Mucosa of descending colon (tissue), 3 donors: ENCODE measurements at regions not wholly inside any gene's neighbourhood (a gene's known extent, or its start where the extent isn't known, plus 50 kb on each side); places are given as distances from the start of the nearest gene placed in this dataset.
A peak's percentile ranks its signal among the peaks of the same experiment; 100 is the strongest.
"Not testable (repeated sequence)": the region's sequence is repeated elsewhere in the genome, so short reads cannot be mapped to it uniquely, and the experiment has no call there.

ENCODE experiments used
- ATAC-seq: fragments of 200-7000 bp; cut with Tn5 transposase; one replicate; pipeline ENCODE4 v1.9.1; 2020; ENCODE audit warnings: mild to moderate bottlenecking, moderate library complexity
- DNase-seq, 3 donors: peaks; one replicate each; pipeline ENCODE4 v3.0.0-alpha.2; 2020
- H3K36me3 ChIP-seq: fragments of 200-600 bp; one replicate; pipeline ENCODE4 v1.8.0; 2021; ENCODE audit warnings: low read depth, mild to moderate bottlenecking
- H3K4me1 ChIP-seq: fragments of 200-600 bp; one replicate; pipeline ENCODE4 v1.8.0; 2021; ENCODE audit warnings: low read depth, mild to moderate bottlenecking
- H3K4me3 ChIP-seq: fragments of 200-600 bp; one replicate; pipeline ENCODE4 v1.8.0; 2021; ENCODE audit warnings: mild to moderate bottlenecking
- H3K9me3 ChIP-seq: fragments of 200-600 bp; one replicate; pipeline ENCODE4 v1.8.0; 2021; ENCODE audit warnings: mild to moderate bottlenecking
- intact Hi-C, 2 donors: fragments of 100-400 bp; cut with DNase I in 1 of 2; cut with micrococcal nuclease in 1 of 2; formaldehyde crosslinking; loops; one replicate each; pipeline versions ENCODE4 v1.11.0 to v1.11.1; 2022; cut with DNase I, micrococcal nuclease
- TF ChIP-seq, protein P1 (sequence below): fragments of 200-600 bp; IDR thresholded peaks from one replicate; pipeline ENCODE4 v1.8.0; 2022; ENCODE audit warnings: antibody characterized with exemption, mild to moderate bottlenecking
- donor health status: DM: no; HTN: no; CAD: no; lungs with moderate emphysema.
- donor health status: DM: no; HTN: no; CAD: no.
- donor health status: DM: no; HTN: yes; CAD: no.

DNA sequence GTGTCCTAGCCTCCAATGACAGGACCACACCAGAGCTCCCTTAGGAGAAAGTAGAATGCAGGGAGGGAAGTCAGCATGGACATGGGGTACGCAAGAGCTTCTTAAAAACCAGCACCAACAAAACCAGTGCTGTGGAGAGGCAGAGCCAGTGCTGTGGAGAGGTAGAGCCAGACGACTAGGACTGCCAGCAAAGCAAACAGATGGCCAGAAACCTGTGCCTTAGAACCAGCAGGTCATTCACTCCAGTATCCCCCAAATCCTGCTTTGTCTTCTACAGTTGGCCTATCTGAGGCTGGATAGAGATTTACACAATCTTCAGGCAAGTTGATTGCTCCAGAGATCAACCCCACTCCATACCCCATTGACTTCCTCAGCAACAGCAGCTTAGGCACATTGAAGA is 459.9 kb upstream of the CAMK1G start:
- intact Hi-C loops, result no loop called here
- ATAC-seq (no peak), DNase-seq (no peak)
- H3K4me1 ChIP-seq, result no peaks in the 10 kb centered on the region
- H3K9me3 ChIP-seq, result peaks cover 6% of the 10 kb centered on the region
- no peaks in the 10 kb centered on the region for H3K36me3 ChIP-seq
- TF ChIP-seq, protein P1, sequence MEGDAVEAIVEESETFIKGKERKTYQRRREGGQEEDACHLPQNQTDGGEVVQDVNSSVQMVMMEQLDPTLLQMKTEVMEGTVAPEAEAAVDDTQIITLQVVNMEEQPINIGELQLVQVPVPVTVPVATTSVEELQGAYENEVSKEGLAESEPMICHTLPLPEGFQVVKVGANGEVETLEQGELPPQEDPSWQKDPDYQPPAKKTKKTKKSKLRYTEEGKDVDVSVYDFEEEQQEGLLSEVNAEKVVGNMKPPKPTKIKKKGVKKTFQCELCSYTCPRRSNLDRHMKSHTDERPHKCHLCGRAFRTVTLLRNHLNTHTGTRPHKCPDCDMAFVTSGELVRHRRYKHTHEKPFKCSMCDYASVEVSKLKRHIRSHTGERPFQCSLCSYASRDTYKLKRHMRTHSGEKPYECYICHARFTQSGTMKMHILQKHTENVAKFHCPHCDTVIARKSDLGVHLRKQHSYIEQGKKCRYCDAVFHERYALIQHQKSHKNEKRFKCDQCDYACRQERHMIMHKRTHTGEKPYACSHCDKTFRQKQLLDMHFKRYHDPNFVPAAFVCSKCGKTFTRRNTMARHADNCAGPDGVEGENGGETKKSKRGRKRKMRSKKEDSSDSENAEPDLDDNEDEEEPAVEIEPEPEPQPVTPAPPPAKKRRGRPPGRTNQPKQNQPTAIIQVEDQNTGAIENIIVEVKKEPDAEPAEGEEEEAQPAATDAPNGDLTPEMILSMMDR, result no peak
- H3K4me3 ChIP-seq, result no peak overlapping the region

DNA sequence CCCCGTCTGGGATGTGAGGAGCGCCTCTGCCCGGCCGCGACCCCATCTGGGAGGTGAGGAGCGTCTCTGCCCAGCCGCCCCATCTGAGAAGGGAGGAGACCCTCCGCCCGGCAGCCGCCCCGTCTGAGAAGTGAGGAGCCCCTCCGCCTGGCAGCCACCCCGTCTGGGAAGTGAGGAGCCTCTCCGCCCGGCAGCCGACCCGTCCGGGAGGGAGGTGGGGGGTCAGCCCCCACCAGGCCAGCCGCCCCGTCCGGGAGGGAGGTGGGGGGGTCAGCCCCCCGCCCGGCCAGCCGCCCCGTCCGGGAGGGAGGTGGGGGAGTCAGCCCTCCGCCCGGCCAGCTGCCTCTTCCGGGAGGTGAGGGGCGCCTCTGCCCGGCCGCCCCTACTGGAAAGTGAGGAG is 454.4 kb upstream of the CAMK1G start:
- DNase-seq, ATAC-seq, intact Hi-C loops, H3K4me1 ChIP-seq, H3K4me3 ChIP-seq, H3K36me3 ChIP-seq, H3K9me3 ChIP-seq: not testable (repeated sequence)

DNA sequence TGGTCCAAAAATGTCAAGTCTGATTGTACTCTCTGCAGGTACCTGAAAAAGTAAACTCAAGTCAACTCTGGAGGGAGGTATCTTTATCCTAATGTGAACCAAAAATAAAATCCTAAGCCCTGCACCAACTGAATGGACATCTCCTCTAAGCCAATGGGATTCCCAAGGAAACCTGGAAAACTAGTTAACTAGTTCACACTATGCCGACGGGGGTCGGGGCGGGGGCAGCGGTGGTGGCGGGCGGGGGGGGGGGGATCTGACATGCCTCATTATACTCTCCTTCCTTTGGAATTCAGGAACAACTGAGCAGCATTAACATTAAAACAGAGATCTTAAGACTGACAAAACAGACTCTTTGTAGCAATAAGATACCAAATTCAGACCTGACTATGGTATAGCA is 452.6 kb upstream of the CAMK1G start:
- TF ChIP-seq, protein P1, result no peak
- H3K36me3 ChIP-seq, result no peaks in the 10 kb centered on the region
- no peak overlapping the region for H3K4me3 ChIP-seq
- DNase-seq (no peak), ATAC-seq (no peak)
- intact Hi-C loops, result no loop called here
- H3K4me1 ChIP-seq, result no peaks in the 10 kb centered on the region
- peaks cover 6% of the 10 kb centered on the region for H3K9me3 ChIP-seq

DNA sequence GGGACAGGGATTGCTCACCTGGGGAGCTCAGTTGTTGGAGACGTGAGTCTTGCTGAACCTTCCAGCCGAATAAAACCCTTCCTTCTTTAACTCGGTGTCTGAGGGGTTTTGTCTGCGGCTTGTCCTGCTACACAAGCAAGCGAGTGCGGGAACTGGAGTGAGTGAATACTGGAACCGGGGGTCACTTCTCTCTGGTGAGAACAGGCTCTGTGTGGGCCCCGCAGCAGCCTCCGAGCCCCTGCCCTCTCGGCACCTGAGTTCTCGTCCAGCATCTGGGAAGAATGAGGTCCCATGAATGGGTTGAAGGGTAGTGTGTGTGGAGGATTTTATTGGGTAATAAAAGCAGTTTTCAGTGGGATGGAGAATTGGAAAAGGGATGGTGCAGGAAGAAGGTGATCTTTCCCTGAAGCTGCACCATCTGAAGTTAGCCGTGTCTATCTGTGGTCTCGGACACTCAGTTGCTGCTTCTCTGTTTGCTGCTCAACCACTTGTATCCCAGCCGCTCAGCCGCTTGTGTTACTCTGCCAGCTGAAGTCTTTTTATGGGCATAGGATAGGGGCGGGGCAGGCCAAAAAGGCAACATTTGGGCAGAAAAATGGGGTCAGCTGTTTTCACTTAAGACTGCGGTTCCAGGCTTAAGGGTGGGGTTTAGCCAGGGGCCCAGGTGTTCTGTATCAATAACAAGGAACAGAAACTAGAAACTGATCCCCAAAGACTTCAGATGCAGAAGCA is 450.6 kb upstream of the CAMK1G start:
- ATAC-seq, result no peak
- Histone ChIP-seq H3K36me3 (no peaks in the 10 kb centered on the region), H3K4me3 (no peak overlapping the region), H3K9me3 (peaks cover 4% of the 10 kb centered on the region), H3K4me1 (no peaks in the 10 kb centered on the region)
- TF ChIP-seq, protein P1, result no peak
- intact Hi-C loops, result no loop called here
- DNase-seq, result peak in 1 of 3 donors; percentile 12

DNA sequence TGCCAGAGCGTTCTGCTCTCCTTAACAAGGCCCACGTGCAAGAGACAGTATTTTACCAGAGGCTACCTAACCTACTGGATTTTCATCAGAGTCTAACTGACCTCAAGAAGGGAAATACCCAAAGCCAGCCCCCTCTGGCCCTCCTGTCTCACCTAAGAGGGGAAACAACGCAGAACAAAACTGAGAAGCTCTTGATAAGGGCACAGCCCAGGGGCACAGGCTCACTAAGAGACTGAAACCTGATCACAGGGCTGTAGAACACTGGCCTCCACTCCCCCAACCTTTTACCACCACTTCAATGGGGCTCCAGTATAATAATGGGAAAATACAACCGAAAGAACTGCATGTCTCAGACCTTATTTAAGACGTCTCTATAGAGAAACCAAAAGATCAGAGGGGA is 449.5 kb upstream of the CAMK1G start:
- TF ChIP-seq, protein P1, result no peak
- ATAC-seq (no peak), DNase-seq (no peak)
- Histone ChIP-seq H3K4me1 (no peaks in the 10 kb centered on the region), H3K36me3 (no peaks in the 10 kb centered on the region), H3K4me3 (no peak overlapping the region), H3K9me3 (no peaks in the 10 kb centered on the region)
- intact Hi-C loops, result no loop called here

DNA sequence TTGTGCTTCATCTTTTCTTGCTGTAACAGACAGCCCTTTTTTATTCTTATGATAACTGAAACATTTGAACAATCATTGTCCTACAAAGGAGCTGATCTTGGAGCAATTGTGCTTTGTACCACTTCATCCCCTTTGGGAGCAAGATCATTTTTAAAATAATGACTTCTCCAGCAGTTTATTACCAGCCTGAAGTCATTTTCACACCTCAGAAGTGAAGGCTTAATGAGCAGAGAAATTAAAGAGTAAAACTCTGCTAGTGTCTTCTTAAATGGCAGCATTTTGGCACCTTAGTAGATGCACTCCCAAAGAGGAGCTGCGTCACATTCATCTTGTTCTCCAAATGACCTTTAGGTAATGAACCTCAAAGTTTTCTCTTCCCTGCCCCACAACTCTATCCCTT is 439.6 kb upstream of the CAMK1G start:
- Histone ChIP-seq H3K36me3 (no peaks in the 10 kb centered on the region), H3K4me1 (no peaks in the 10 kb centered on the region), H3K4me3 (no peak overlapping the region), H3K9me3 (no peaks in the 10 kb centered on the region)
- intact Hi-C loops, result no loop called here
- TF ChIP-seq, protein P1, result no peak
- ATAC-seq (no peak), DNase-seq (no peak)
